ENCODE measurements at regions not wholly inside any gene's neighbourhood (a gene's known extent, or its start where the extent isn't known, plus 50 kb on each side); places are given as distances from the start of the nearest gene placed in this dataset.

DNA sequence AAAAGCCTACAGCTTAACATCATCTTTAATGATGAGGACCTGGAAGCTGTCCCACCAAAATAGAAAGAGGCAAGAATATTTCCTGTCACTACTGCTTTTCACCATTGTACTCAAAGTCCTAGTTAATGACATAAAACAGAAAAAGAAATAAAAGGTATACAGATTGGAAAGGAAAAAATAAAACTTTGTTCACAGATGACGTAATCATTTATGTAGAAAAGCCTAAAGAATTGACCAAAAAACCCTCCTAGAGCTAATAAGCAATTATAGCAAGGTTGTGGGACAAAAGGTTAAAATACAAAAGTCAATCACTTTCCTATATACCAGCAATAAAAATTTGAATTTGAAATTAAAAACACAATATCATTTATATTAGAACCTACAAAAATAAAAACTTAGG lies 97.2 kb upstream of the MDGA2 start:
- TF ChIP-seq, protein P1, sequence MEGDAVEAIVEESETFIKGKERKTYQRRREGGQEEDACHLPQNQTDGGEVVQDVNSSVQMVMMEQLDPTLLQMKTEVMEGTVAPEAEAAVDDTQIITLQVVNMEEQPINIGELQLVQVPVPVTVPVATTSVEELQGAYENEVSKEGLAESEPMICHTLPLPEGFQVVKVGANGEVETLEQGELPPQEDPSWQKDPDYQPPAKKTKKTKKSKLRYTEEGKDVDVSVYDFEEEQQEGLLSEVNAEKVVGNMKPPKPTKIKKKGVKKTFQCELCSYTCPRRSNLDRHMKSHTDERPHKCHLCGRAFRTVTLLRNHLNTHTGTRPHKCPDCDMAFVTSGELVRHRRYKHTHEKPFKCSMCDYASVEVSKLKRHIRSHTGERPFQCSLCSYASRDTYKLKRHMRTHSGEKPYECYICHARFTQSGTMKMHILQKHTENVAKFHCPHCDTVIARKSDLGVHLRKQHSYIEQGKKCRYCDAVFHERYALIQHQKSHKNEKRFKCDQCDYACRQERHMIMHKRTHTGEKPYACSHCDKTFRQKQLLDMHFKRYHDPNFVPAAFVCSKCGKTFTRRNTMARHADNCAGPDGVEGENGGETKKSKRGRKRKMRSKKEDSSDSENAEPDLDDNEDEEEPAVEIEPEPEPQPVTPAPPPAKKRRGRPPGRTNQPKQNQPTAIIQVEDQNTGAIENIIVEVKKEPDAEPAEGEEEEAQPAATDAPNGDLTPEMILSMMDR (IDR thresholded peaks at IDR 0.05): no peak
- no peak for TF ChIP-seq POLR2A (IDR thresholded peaks at IDR 0.05)
